HepG2 (cell line): ENCODE measurements at regions not wholly inside any gene's neighbourhood (a gene's known extent, or its start where the extent isn't known, plus 50 kb on each side); places are given as distances from the start of the nearest gene placed in this dataset.
"Not testable (repeated sequence)": the region's sequence is repeated elsewhere in the genome, so short reads cannot be mapped to it uniquely, and the experiment has no call there.

Experiments used
- ATAC-seq: fragments of 200-7000 bp; cut with Tn5 transposase; 3 replicates; pipeline ENCODE4 v1.9.1; 2020; ENCODE audit warnings: mild to moderate bottlenecking, moderate library complexity
- BruUV-seq: library from RNA; stranded (reverse); fragments of 400-500 nt; replicated peaks from 2 replicates; lab custom pipeline; 2021; lab: Mats Ljungman, UMichigan
- CTCF ChIA-PET: fragments of 300-600 bp; formaldehyde crosslinking; extraction: SDS; loops from one replicate; lab custom pipeline; 2021; ENCODE audit warnings: low total read pairs, inconsistent platforms, low intra/inter-chr PET ratio; lab: Yijun Ruan, JAX
- POLR2A ChIA-PET: fragments of 350-600 bp; sonication (Branson Sonifier 250); formaldehyde crosslinking; loops from one replicate; lab custom pipeline; 2020; ENCODE audit warnings: antibody characterized with exemption, inconsistent platforms; lab: Yijun Ruan, JAX
- DNase-seq: peaks from one replicate; pipeline ENCODE4 v3.0.0-alpha.2; 2015; ENCODE audit warnings: low spot score
- FAIRE-seq: peaks from 3 replicates; lab custom pipeline; 2011; peaks lifted over from hg19 to GRCh38; lab: Jason Lieb, UNC
- H2AFZ ChIP-seq: one replicate; pipeline ENCODE4 v1.6.1; 2011; ENCODE audit warnings: low read length, inconsistent platforms
- H3K27ac ChIP-seq: fragments of 300-600 bp; 3 replicates; pipeline ENCODE4 v1.8.0; 2011; ENCODE audit warnings: mixed run types, mild to moderate bottlenecking, mixed read lengths, low read length, inconsistent platforms; ENCODE audit not compliant: insufficient read depth; ENCODE audit errors: extremely low read length
- H3K27me3 ChIP-seq, 2 experiments: fragments of 200-600 bp in 1 of 2; 2 replicates in 1 of 2; 3 replicates in 1 of 2; pipeline versions ENCODE4 v1.6.0 to v1.8.0; 2011; ENCODE audit warnings: low read length in 2 of 2, mild to moderate bottlenecking in 2 of 2, moderate library complexity in 2 of 2, inconsistent platforms in 1 of 2; ENCODE audit not compliant: insufficient read depth in 2 of 2, control insufficient read depth in 1 of 2
- H3K36me3 ChIP-seq, 2 experiments: fragments of 200-600 bp in 1 of 2; replicated peaks in 1 of 2; 2 replicates in 1 of 2; 3 replicates in 1 of 2; pipeline versions ENCODE4 v1.5.1 to v1.8.0; 2011; ENCODE audit warnings: low read length in 2 of 2, inconsistent platforms in 1 of 2; ENCODE audit not compliant: insufficient read depth in 2 of 2, control insufficient read depth in 1 of 2
- H3K4me1 ChIP-seq: 2 replicates; pipeline ENCODE4 v1.5.1; 2012; ENCODE audit warnings: low read length, inconsistent platforms; ENCODE audit not compliant: insufficient read depth
- H3K4me2 ChIP-seq: 2 replicates; pipeline ENCODE4 v1.6.0; 2011; ENCODE audit warnings: low read depth, low read length, inconsistent platforms
- H3K4me3 ChIP-seq, 3 experiments: fragments of 200-600 bp in 1 of 3; sonication (generic), shearing (Covaris generic) in 1 of 3; replicated peaks in 1 of 3; 2 replicates each; pipeline ENCODE4 v1.5.1; 2011 to 2016; ENCODE audit warnings: low read length in 3 of 3, inconsistent platforms in 2 of 3, low read depth in 2 of 3, mild to moderate bottlenecking in 2 of 3, control low read depth in 1 of 3, mixed read lengths in 1 of 3; ENCODE audit not compliant: insufficient read depth in 1 of 3
- H3K79me2 ChIP-seq: one replicate; pipeline ENCODE4 v1.6.1; 2011; ENCODE audit warnings: low read length, inconsistent platforms; ENCODE audit not compliant: insufficient read depth
- H3K9ac ChIP-seq: 2 replicates; pipeline ENCODE4 v1.6.0; 2011; ENCODE audit warnings: mild to moderate bottlenecking, low read depth, low read length, inconsistent platforms; ENCODE audit not compliant: insufficient read depth
- H3K9me3 ChIP-seq: 2 replicates; pipeline ENCODE4 v1.5.1; 2012; ENCODE audit warnings: mild to moderate bottlenecking, low read length
- H4K20me1 ChIP-seq: 2 replicates; pipeline ENCODE4 v1.6.0; 2011; ENCODE audit warnings: inconsistent platforms, mild to moderate bottlenecking, low read length, moderate library complexity; ENCODE audit not compliant: insufficient read depth
- WGBS: methylation state at CpG from one replicate; pipeline ENCODE4 v1.1.6; 2017; ENCODE audit warnings: low lambda C conversion rate; 5-methylcytosine and 5-hydroxymethylcytosine counted together
- in situ Hi-C: cut with HindIII; loops from 2 replicates; pipeline ENCODE4 v1.10.0; 2017; ENCODE audit warnings: low pct_unique_long_range_greater_than_20kb; ENCODE audit not compliant: extremely low pct_ligation_motif_present
- intact Hi-C: fragments of 100-400 bp; cut with micrococcal nuclease; formaldehyde crosslinking; loops from one replicate; pipeline ENCODE4 v1.10.0; 2022; ENCODE audit not compliant: unreplicated experiment

GRCh38 chr1:146284760-146285159, 55.9 kb upstream of the NOTCH2NLA start:
- CTCF ChIA-PET, ATAC-seq: not testable (repeated sequence)
- no CpG with 5 or more reads among the region's 1 CpG for whole genome bisulfite sequencing

GRCh38 chr1:146283527-146283880, 54.7 kb upstream of the NOTCH2NLA start:
- intact Hi-C loops, H3K36me3 ChIP-seq, H3K4me1 ChIP-seq, H2AFZ ChIP-seq, H3K79me2 ChIP-seq, ATAC-seq, H3K27ac ChIP-seq, BruUV-seq, H3K9ac ChIP-seq, DNase-seq, in situ Hi-C loops, H3K9me3 ChIP-seq, H3K4me3 ChIP-seq, H4K20me1 ChIP-seq, POLR2A ChIA-PET, FAIRE-seq, H3K4me2 ChIP-seq, CTCF ChIA-PET, H3K27me3 ChIP-seq: not testable (repeated sequence)
- WGBS, result no CpG with 5 or more reads among the region's 3 CpGs

More at GRCh38 chr1:146284760-146285159, 55.9 kb upstream of the NOTCH2NLA start:
- H3K9ac ChIP-seq, H3K4me2 ChIP-seq, H2AFZ ChIP-seq, H3K27ac ChIP-seq, H3K79me2 ChIP-seq, H4K20me1 ChIP-seq, H3K27me3 ChIP-seq, BruUV-seq, DNase-seq, intact Hi-C loops, H3K4me3 ChIP-seq, FAIRE-seq, POLR2A ChIA-PET, H3K9me3 ChIP-seq, H3K36me3 ChIP-seq, H3K4me1 ChIP-seq, in situ Hi-C loops: not testable (repeated sequence)

- no CpG with 5 or more reads among the region's 5 CpGs for WGBS
- H3K36me3 ChIP-seq, H3K4me2 ChIP-seq, H3K9ac ChIP-seq, intact Hi-C loops, in situ Hi-C loops, DNase-seq, H3K4me1 ChIP-seq, ATAC-seq, H3K4me3 ChIP-seq, H3K79me2 ChIP-seq, CTCF ChIA-PET, BruUV-seq, FAIRE-seq, H4K20me1 ChIP-seq, H3K9me3 ChIP-seq, H3K27ac ChIP-seq, POLR2A ChIA-PET, H2AFZ ChIP-seq, H3K27me3 ChIP-seq: not testable (repeated sequence)
Measured at GRCh38 chr1:146282807-146283526, 54.1 kb upstream of the NOTCH2NLA start.

GRCh38 chr1:146281522-146281921, 52.7 kb upstream of the NOTCH2NLA start:
- H3K27ac ChIP-seq, DNase-seq, ATAC-seq, FAIRE-seq, H3K4me3 ChIP-seq, H2AFZ ChIP-seq, H3K4me2 ChIP-seq, H3K79me2 ChIP-seq, H3K4me1 ChIP-seq, BruUV-seq, in situ Hi-C loops, H3K9ac ChIP-seq, H4K20me1 ChIP-seq, CTCF ChIA-PET, H3K9me3 ChIP-seq, H3K27me3 ChIP-seq, intact Hi-C loops, H3K36me3 ChIP-seq, POLR2A ChIA-PET: not testable (repeated sequence)
- no CpG with 5 or more reads among the region's 4 CpGs for WGBS
